ENCODE measurements at regions not wholly inside any gene's neighbourhood (a gene's known extent, or its start where the extent isn't known, plus 50 kb on each side); places are given as distances from the start of the nearest gene placed in this dataset.
A peak's percentile ranks its signal among the peaks of the same experiment; 100 is the strongest.

DNA sequence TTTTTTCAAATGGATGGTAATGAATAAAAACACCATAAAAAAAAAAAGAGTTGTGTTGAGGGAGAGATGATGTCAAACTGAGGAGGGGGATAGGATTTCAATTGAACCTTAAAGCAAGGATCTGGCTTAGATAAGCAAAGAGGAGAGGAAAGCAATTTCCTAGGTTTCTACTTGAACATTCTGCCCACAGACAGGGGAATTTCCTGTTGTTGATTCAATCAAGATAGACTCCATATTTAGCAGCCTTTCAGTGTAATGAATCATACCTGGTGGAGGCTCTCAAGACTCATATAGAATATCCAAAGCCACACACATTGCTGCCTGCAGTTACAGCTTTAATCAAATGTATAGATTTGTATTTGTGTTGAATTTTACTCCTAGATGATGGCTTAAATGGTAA is 294.4 kb upstream of the PIK3C3 start:
- H3K9me3 ChIP-seq (replicated peaks in 1 of 2; ENCODE audit: control insufficient read depth in 2 of 2, insufficient read depth in 1 of 2, low read depth in 1 of 2, low read length in 2 of 2), result peaks cover 0 to 1% of the 10 kb centered on the region in 2 donors
- no peak overlapping the region for H3K27ac ChIP-seq (replicated peaks; ENCODE audit: low read length)
- no peak overlapping the region for H3K9ac ChIP-seq (ENCODE audit: low read depth, low read length, poor library complexity)
- H3K79me1 ChIP-seq (ENCODE audit: low read depth, low read length), result no peaks in the 10 kb centered on the region
- H2BK15ac ChIP-seq (ENCODE audit: low read length), result no peak overlapping the region
- peaks cover 2 to 18% of the 10 kb centered on the region in 2 donors for H3K4me1 ChIP-seq (ENCODE audit: control insufficient read depth in 2 of 2, insufficient read depth in 1 of 2, low read depth in 1 of 2, low read length in 2 of 2)
- no peak overlapping the region for H3K4me3 ChIP-seq (ENCODE audit: low read length in 2 of 2)
- no peak overlapping the region for H4K91ac ChIP-seq (ENCODE audit: low read depth, low read length, poor library complexity)
- no peak overlapping the region for H3K4me2 ChIP-seq (ENCODE audit: insufficient read depth, low read length, poor library complexity, severe bottlenecking)
- H2BK12ac ChIP-seq (ENCODE audit: low read length), result no peak overlapping the region
- H2BK5ac ChIP-seq (ENCODE audit: low read length), result no peak overlapping the region
- no peaks in the 10 kb centered on the region for H3K36me3 ChIP-seq (replicated peaks in 1 of 2; ENCODE audit: control insufficient read depth in 2 of 2, insufficient read depth in 2 of 2, low read length in 2 of 2)
- no peak overlapping the region for H3K23ac ChIP-seq (ENCODE audit: low read depth, low read length, poor library complexity)
- DNase-seq (ENCODE audit: low spot score), result no peak
- no peak overlapping the region for H3K14ac ChIP-seq (ENCODE audit: low read length)
- no peaks in the 10 kb centered on the region for H3K27me3 ChIP-seq (ENCODE audit: control insufficient read depth in 3 of 3, insufficient read depth in 3 of 3, low read depth in 1 of 3, low read length in 3 of 3)
- H3K4ac ChIP-seq (ENCODE audit: low read length), result no peak overlapping the region
- no peak overlapping the region for H2AFZ ChIP-seq (ENCODE audit: low read length)
- H3K18ac ChIP-seq (ENCODE audit: low read length), result no peak overlapping the region
- H4K8ac ChIP-seq (ENCODE audit: low read depth, low read length), result no peak overlapping the region
- H2BK120ac ChIP-seq (ENCODE audit: low read depth, low read length), result no peak overlapping the region
- H2AK5ac ChIP-seq (ENCODE audit: low read depth, low read length), result no peak overlapping the region

DNA sequence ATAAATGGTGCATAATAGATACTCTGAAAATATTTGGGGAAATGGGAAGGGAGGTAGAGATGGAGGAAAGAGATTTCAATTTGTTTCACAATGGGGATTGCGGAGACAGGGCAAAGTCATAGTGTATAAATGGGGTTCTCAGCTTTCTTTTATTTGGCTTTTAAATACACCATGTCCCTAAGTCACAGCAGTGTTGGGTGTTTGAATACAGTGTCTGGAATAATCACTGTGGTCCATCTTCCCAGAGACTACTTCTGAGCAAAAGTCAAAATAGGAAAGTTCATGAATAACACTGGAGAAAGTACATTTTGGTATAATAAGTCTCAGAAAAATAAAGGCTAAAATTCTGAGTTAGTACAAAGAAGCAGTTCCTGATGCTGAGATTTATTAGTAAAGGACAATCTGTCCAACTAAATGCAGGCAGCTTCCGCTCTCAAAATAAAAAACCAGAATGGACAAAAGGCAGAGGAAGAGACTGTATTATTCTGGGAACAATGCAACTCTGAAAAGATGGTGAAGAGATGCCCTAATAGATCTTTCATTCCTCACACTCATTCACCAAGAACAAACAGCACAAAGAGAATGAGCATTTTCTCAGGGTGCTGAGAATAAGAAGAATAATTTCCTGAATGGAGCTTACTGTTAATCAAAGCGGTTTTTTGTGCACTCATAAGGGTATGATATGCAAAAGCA is 295.4 kb upstream of the PIK3C3 start:
- WGBS, 2 donors (ENCODE audit: extremely low coverage in 2 of 2, insufficient read length in 2 of 2, insufficient replicate concordance in 1 of 2), result no CpG with 5 or more reads among the region's 3 CpGs
- Histone ChIP-seq H3K4me3 (ENCODE audit: low read length in 2 of 2) (no peak overlapping the region), H3K27ac (replicated peaks; ENCODE audit: low read length) (no peak overlapping the region)

DNA sequence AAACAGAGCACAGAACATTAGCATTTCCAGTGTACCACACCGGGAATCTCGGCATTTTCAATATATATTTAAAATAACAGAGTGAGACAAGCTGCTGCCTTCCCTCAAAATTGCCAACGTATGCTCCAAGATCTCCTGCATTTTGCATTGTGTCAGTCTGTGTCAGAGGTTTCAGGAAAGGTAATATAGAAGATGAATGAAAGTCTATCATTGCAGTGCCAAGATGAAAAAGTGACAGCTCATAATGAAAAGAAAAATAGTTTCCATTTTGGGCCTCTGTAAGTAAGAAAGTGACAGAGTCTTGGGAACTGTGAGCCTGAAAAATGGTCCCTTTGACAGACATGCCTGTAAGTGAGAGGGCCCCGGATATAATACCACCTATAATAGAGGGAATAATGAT is 297.8 kb upstream of the PIK3C3 start:
- H3K14ac ChIP-seq (ENCODE audit: low read length), result no peak overlapping the region

More for the DNA sequence above, 295.4 kb upstream of the PIK3C3 start:
- no peaks in the 10 kb centered on the region for H3K36me3 ChIP-seq (replicated peaks in 1 of 2; ENCODE audit: control insufficient read depth in 2 of 2, insufficient read depth in 2 of 2, low read length in 2 of 2)
- no peak overlapping the region for H2BK5ac ChIP-seq (ENCODE audit: low read length)
- H4K91ac ChIP-seq (ENCODE audit: low read depth, low read length, poor library complexity), result no peak overlapping the region
- H3K23ac ChIP-seq (ENCODE audit: low read depth, low read length, poor library complexity), result no peak overlapping the region
- no peak overlapping the region for H3K14ac ChIP-seq (ENCODE audit: low read length)
- no peak overlapping the region for H2BK120ac ChIP-seq (ENCODE audit: low read depth, low read length)
- no peak overlapping the region for H4K8ac ChIP-seq (ENCODE audit: low read depth, low read length)
- H3K4me2 ChIP-seq (ENCODE audit: insufficient read depth, low read length, poor library complexity, severe bottlenecking), result no peak overlapping the region
- DNase-seq (ENCODE audit: low spot score), result no peak
- H3K27me3 ChIP-seq (ENCODE audit: control insufficient read depth in 3 of 3, insufficient read depth in 3 of 3, low read depth in 1 of 3, low read length in 3 of 3), result no peaks in the 10 kb centered on the region
- H3K9ac ChIP-seq (ENCODE audit: low read depth, low read length, poor library complexity), result no peak overlapping the region
- H3K9me3 ChIP-seq (replicated peaks in 1 of 2; ENCODE audit: control insufficient read depth in 2 of 2, insufficient read depth in 1 of 2, low read depth in 1 of 2, low read length in 2 of 2), result no peaks in the 10 kb centered on the region
- H3K18ac ChIP-seq (ENCODE audit: low read length), result no peak overlapping the region
- H2BK12ac ChIP-seq (ENCODE audit: low read length), result no peak overlapping the region
- peaks cover 2 to 18% of the 10 kb centered on the region in 2 donors for H3K4me1 ChIP-seq (ENCODE audit: control insufficient read depth in 2 of 2, insufficient read depth in 1 of 2, low read depth in 1 of 2, low read length in 2 of 2)
- H2AFZ ChIP-seq (ENCODE audit: low read length), result no peak overlapping the region
- H3K4ac ChIP-seq (ENCODE audit: low read length), result no peak overlapping the region
- H2BK15ac ChIP-seq (ENCODE audit: low read length), result no peak overlapping the region
- no peaks in the 10 kb centered on the region for H3K79me1 ChIP-seq (ENCODE audit: low read depth, low read length)
- H2AK5ac ChIP-seq (ENCODE audit: low read depth, low read length), result no peak overlapping the region

DNA sequence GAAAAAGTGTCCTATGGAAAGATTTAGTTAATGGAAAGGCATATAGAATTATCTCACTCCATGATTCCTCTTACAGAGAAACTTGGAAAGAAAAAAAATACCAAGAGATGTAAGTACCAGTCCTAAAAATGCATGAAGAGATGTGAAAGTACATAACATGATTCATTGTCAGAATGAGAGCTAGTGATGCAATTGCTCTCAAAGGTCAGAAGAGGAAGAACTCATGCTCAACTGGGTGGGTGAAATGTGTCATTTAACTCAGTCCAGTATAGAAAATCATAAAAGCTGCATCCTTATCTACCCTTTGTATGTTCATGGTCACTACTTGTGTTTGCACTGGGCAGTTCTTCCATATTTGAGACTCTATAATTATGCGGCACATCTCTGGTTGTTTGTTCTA is 300.0 kb upstream of the PIK3C3 start:
- Histone ChIP-seq H4K91ac (ENCODE audit: low read depth, low read length, poor library complexity) (no peak overlapping the region), H3K23ac (ENCODE audit: low read depth, low read length, poor library complexity) (no peak overlapping the region), H3K14ac (ENCODE audit: low read length) (no peak overlapping the region), H3K79me1 (ENCODE audit: low read depth, low read length) (no peaks in the 10 kb centered on the region), H3K4ac (ENCODE audit: low read length) (no peak overlapping the region), H4K8ac (ENCODE audit: low read depth, low read length) (no peak overlapping the region), H3K27me3 (ENCODE audit: control insufficient read depth in 3 of 3, insufficient read depth in 3 of 3, low read depth in 1 of 3, low read length in 3 of 3) (no peaks in the 10 kb centered on the region), H2AK5ac (ENCODE audit: low read depth, low read length) (no peak overlapping the region), H3K18ac (ENCODE audit: low read length) (no peak overlapping the region), H2BK12ac (ENCODE audit: low read length) (no peak overlapping the region), H3K27ac (replicated peaks; ENCODE audit: low read length) (no peak overlapping the region), H3K4me1 (ENCODE audit: control insufficient read depth in 2 of 2, insufficient read depth in 1 of 2, low read depth in 1 of 2, low read length in 2 of 2) (peaks cover under 1 to 11% of the 10 kb centered on the region in 2 donors), H2BK120ac (ENCODE audit: low read depth, low read length) (no peak overlapping the region), H3K4me2 (ENCODE audit: insufficient read depth, low read length, poor library complexity, severe bottlenecking) (no peak overlapping the region), H2BK15ac (ENCODE audit: low read length) (no peak overlapping the region), H3K36me3 (replicated peaks in 1 of 2; ENCODE audit: control insufficient read depth in 2 of 2, insufficient read depth in 2 of 2, low read length in 2 of 2) (no peaks in the 10 kb centered on the region), H3K9ac (ENCODE audit: low read depth, low read length, poor library complexity) (no peak overlapping the region), H2BK5ac (ENCODE audit: low read length) (no peak overlapping the region), H3K4me3 (ENCODE audit: low read length in 2 of 2) (no peak overlapping the region), H2AFZ (ENCODE audit: low read length) (peak overlapping the region; percentile 17), H3K9me3 (replicated peaks in 1 of 2; ENCODE audit: control insufficient read depth in 2 of 2, insufficient read depth in 1 of 2, low read depth in 1 of 2, low read length in 2 of 2) (no peaks in the 10 kb centered on the region)
- no CpG with 5 or more reads among the region's 1 CpG for WGBS, 2 donors (ENCODE audit: extremely low coverage in 2 of 2, insufficient read length in 2 of 2, insufficient replicate concordance in 1 of 2)
- no peak for DNase-seq (ENCODE audit: low spot score)

More for the DNA sequence above, 297.8 kb upstream of the PIK3C3 start:
- peaks cover 2 to 18% of the 10 kb centered on the region in 2 donors for H3K4me1 ChIP-seq (ENCODE audit: control insufficient read depth in 2 of 2, insufficient read depth in 1 of 2, low read depth in 1 of 2, low read length in 2 of 2)
- no peaks in the 10 kb centered on the region for H3K27me3 ChIP-seq (ENCODE audit: control insufficient read depth in 3 of 3, insufficient read depth in 3 of 3, low read depth in 1 of 3, low read length in 3 of 3)
- H2BK120ac ChIP-seq (ENCODE audit: low read depth, low read length), result no peak overlapping the region
- H3K4me3 ChIP-seq (ENCODE audit: low read length in 2 of 2), result no peak overlapping the region
- H3K36me3 ChIP-seq (replicated peaks in 1 of 2; ENCODE audit: control insufficient read depth in 2 of 2, insufficient read depth in 2 of 2, low read length in 2 of 2), result no peaks in the 10 kb centered on the region
- H2BK12ac ChIP-seq (ENCODE audit: low read length), result no peak overlapping the region
- no peak overlapping the region for H3K4me2 ChIP-seq (ENCODE audit: insufficient read depth, low read length, poor library complexity, severe bottlenecking)
- H3K27ac ChIP-seq (replicated peaks; ENCODE audit: low read length), result no peak overlapping the region
- H4K8ac ChIP-seq (ENCODE audit: low read depth, low read length), result no peak overlapping the region
- H2AFZ ChIP-seq (ENCODE audit: low read length), result no peak overlapping the region
- no peak for DNase-seq (ENCODE audit: low spot score)
- no peak overlapping the region for H3K4ac ChIP-seq (ENCODE audit: low read length)
- H3K9me3 ChIP-seq (replicated peaks in 1 of 2; ENCODE audit: control insufficient read depth in 2 of 2, insufficient read depth in 1 of 2, low read depth in 1 of 2, low read length in 2 of 2), result no peaks in the 10 kb centered on the region
- H3K79me1 ChIP-seq (ENCODE audit: low read depth, low read length), result no peaks in the 10 kb centered on the region
- H3K18ac ChIP-seq (ENCODE audit: low read length), result no peak overlapping the region
- no peak overlapping the region for H3K23ac ChIP-seq (ENCODE audit: low read depth, low read length, poor library complexity)
- H2AK5ac ChIP-seq (ENCODE audit: low read depth, low read length), result no peak overlapping the region
- H2BK5ac ChIP-seq (ENCODE audit: low read length), result no peak overlapping the region
- H4K91ac ChIP-seq (ENCODE audit: low read depth, low read length, poor library complexity), result no peak overlapping the region
- no peak overlapping the region for H2BK15ac ChIP-seq (ENCODE audit: low read length)
- no peak overlapping the region for H3K9ac ChIP-seq (ENCODE audit: low read depth, low read length, poor library complexity)
- no CpG with 5 or more reads among the region's 4 CpGs for WGBS, 2 donors (ENCODE audit: extremely low coverage in 2 of 2, insufficient read length in 2 of 2, insufficient replicate concordance in 1 of 2)

Data from neuronal stem cell (in vitro differentiated cells).